GM21576 (cell line): ENCODE measurements at regions not wholly inside any gene's neighbourhood (a gene's known extent, or its start where the extent isn't known, plus 50 kb on each side); places are given as distances from the start of the nearest gene placed in this dataset.

Source experiments
- ATAC-seq: cut with Tn5 transposase; IDR thresholded peaks from one replicate; pipeline ENCODE4 v1.9.1; 2021; ENCODE audit warnings: mild to moderate bottlenecking, moderate library complexity; ENCODE audit not compliant: unreplicated experiment

GRCh38 chr4:130127297-130127696 lies 1031.3 kb downstream of the C4orf33 start:
- no peak for ATAC-seq

DNA sequence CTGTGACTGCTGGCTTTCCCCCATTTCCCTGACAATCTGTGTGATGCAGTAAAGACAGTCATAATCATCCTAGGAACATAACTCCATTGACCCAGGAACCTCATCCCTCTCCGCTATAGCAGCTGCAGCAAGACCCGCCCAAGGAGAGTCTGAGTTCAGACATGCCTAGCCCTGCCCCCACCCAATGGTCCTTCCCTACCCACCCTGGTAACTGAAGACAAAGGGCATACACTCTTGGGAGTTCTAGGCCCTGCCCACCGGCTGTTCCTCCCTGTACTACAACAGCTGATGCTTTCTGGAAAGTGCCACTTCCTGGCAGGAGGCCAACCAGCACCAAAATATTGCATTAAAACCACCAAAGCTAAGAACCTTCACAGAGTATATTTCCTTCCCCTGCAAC lies 1035.6 kb downstream of the C4orf33 start:
- no peak for ATAC-seq

GRCh38 chr4:130141651-130142050 lies 1045.7 kb downstream of the C4orf33 start:
- no peak for ATAC-seq

GRCh38 chr4:130143656-130144055 lies 1047.7 kb downstream of the C4orf33 start:
- no peak for ATAC-seq

DNA sequence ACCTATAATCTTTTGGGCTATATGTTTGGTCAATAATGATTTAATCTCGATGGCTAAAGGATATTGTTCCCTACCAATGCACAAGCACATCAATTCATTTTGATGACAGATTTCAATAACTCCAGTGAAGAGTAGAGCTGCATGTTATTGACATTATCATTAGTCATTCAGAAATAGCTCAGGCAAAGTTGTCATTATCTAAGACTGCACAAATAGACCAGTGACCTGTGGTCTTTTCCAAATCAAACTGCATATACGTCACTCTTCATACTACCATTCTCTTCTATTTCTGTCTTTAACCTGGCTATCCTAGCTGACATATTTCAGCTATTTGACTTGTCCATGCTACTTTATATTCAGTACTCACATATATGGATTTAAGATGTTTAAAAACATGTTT lies 1050.8 kb downstream of the C4orf33 start:
- no peak for ATAC-seq

DNA sequence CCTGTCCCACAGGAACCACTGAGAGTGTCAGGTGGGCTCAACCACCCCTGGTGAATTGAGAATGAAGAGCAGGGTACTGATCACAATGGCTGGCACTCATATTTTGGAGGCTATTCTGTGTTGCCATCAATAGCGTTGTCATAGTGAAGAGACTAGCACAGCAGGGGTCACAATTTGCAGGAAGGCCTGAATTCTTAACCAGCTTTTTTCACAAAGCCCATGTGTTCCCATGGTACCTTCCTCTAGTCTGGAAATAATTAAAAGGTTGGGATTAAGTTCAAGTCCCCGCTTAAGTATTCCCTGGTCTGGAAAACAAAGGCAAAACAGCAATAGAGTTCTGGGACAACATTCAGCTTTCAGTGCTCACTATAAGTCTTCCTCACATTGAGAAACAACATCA lies 1051.7 kb downstream of the C4orf33 start:
- no peak for ATAC-seq

DNA sequence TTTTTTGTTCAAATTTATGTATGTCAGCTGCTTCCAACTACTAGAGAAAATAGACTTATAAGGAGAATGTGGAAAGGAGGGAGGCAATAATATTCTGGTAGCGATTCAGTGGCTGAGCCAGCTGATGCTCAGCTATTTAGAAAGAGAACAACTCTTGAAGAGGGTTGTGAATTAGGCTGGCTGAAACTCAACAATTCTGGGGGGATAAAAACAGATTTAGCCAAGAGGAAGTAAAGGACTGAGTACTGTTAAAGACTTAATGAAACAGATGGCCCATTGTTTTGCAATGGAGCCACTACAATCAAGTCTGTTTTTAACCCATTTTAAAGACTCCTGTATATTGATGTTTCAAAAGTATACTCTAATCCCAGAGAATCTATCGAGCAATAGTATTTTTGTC lies 1058.9 kb downstream of the C4orf33 start:
- no peak for ATAC-seq

DNA sequence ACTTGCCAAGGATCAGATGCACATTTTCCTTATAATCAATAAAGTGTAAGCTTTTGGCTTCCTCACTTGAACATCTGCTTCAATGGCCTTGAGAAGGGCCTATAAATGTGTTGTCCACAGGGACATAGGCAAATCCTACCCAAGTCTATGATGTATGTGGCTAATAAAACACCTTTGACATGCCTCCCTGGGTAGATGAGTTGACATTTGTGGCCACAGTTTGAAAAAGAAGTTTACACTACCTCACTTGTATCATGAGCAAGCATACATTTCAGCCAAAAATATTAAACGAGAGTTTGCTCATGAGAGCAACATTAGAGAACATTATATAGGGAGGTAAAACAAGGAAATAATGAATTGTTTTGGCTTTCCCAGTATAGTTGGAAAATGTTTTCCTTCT lies 1067.7 kb downstream of the C4orf33 start:
- ATAC-seq: no peak

DNA sequence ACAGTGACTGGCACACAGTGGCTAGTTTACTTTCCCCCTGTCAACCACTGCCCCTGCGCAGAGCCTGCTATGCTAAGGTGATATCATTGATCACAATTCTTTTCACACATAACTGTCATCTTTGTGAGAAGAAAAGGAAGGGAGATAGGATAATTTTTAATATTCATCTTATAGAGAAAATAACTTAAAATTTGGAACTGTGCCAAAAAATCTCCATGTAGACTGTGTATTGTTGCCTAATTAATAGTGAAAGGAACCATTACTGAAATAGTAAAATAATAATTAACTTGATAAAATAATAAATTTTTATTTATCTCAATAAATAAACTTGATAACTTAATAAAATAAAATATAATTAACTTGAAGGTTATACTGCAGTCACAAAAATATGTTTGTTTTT lies 1069.4 kb downstream of the C4orf33 start:
- no peak for ATAC-seq

GRCh38 chr4:130172156-130172555 lies 1076.2 kb downstream of the C4orf33 start:
- no peak for ATAC-seq

DNA sequence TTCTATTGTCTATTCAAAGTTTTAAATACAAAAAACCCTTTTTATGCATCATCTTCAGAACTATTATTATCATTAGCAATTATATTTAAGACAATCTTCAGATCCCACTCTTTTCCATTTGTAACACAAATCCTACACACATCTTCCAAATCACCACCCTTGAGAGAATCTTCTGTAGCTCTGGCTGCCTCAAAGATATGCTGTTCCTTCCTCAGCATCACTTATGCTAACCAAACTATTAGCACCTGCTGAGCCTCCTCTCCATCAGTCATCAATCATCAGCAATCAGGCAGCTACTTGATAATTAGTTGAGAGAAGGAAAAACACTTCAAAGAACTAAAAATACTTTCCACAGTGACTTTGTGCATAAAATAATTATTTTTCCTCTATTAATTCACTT lies 1082.2 kb downstream of the C4orf33 start:
- ATAC-seq: no peak

- ATAC-seq: no peak
These were observed 1087.1 kb downstream of the C4orf33 start for GRCh38 chr4:130183096-130183495.

- ATAC-seq: no peak
These were observed 1087.8 kb downstream of the C4orf33 start for GRCh38 chr4:130183766-130184165.

DNA sequence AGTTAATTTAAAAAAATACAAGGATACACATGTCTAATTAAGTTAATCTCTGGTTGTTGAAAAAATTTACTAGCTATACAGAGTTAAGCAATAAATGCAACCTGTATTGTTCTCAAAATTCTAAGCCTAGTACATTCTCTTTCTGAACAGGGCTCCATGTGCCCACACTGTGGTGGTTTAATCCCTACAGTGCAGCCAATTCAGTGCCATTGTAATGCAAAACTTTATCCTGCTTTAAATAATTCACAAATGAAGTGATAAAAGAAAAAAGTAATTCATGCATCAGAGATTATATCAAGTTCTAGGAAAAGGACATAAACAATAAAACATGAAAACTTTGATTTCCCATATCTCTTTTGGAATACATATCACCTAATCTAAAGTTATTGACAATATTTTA lies 1089.2 kb downstream of the C4orf33 start:
- ATAC-seq: no peak

- no peak for ATAC-seq
These were observed 1091.0 kb downstream of the C4orf33 start for GRCh38 chr4:130186931-130187330.

GRCh38 chr4:130187587-130187986 lies 1091.6 kb downstream of the C4orf33 start:
- ATAC-seq: no peak

- ATAC-seq: no peak
These were observed 1096.8 kb downstream of the C4orf33 start for GRCh38 chr4:130192787-130193186.

- no peak for ATAC-seq
These were observed 1102.0 kb downstream of the C4orf33 start for GRCh38 chr4:130197946-130198345.

DNA sequence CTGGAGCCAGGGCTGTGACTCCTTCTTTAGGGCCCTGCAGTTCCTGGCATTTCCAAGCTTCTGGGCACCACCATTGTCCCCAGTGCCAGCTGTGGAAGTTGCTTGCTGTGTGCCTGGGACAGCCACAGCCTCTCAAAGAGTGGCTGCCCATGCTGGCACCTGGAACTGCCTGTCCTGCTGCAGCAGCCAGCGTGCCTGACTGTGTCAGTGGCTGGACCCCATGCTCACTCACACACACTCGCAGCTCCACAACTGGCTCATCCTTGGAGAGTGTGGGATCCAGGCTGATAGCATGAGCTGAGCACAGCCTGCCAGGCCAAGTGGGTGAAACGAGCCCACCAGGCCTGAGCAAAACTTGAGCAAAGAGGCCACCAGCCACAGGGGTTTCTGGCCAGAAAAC lies 1107.6 kb downstream of the C4orf33 start:
- no peak for ATAC-seq

GRCh38 chr4:130210864-130211263 lies 1114.9 kb downstream of the C4orf33 start:
- ATAC-seq: no peak

DNA sequence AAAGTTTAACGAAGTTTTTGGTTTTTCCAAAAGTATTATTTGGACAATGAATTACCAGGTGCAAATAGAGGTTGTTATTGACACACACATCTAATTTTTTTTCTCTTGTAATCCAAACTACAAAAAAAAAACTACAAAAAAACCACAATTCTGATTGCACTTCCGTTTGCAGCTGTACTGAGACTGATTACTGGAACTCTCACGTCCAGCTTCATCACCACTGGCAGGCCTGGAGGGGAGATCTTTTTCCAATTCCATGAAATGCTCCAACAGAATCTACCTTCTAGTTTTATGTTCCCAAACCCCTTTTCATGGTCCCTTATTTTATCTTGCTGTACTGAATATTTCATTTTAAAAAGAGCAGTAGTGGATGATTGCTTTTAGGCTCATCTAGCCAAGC lies 1118.3 kb downstream of the C4orf33 start:
- no peak for ATAC-seq

GRCh38 chr4:130233377-130234047 lies 1137.6 kb downstream of the C4orf33 start:
- ATAC-seq: peak; percentile 100

DNA sequence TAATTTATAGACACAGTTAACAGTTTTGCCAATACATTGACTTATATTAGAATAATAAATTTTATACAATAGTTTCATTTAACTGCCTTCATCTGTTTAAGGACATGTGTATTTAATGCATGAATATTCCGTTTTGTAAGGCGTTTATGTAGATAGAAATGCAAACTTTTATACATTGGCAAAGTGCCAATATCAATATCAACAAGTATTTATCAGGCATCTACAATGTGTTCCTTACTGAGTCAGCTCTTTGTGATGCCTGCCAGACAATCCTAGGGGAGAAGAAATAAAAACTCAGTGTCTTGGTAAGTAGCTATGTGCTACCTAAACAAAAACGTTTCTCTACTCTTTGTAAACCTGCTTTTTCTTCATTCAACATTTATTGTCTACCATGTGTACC lies 1142.2 kb downstream of the C4orf33 start:
- no peak for ATAC-seq
